GM12874 (cell line): ENCODE measurements at regions not wholly inside any gene's neighbourhood (a gene's known extent, or its start where the extent isn't known, plus 50 kb on each side); places are given as distances from the start of the nearest gene placed in this dataset.

ENCODE experiments used
- TF ChIP-seq, protein P1 (sequence below): IDR thresholded peaks from 2 replicates; pipeline ENCODE4 v1.5.1; 2011; ENCODE audit warnings: low read depth, mild to moderate bottlenecking, control low read depth, low read length, moderate library complexity; ENCODE audit not compliant: insufficient read depth

DNA sequence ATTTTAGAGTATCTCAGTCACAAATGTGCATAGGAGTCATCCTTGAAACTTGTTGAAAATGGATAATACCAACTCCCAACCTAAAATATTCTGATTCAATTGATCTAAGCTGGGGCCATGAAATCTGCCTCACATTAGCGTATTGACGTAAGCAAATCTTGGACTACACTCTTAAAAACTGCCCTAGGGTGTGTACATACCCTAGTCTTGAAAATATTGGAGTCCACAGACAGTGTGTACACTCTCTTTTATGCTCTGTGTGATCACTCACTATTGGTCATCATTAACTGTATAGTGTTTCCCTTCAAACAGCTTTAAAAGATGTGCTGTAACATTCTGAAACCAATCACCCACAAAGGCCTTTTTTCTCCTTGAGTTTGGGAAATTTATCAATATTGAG, 102.9 kb upstream of the FERD3L start:
- TF ChIP-seq, protein P1, sequence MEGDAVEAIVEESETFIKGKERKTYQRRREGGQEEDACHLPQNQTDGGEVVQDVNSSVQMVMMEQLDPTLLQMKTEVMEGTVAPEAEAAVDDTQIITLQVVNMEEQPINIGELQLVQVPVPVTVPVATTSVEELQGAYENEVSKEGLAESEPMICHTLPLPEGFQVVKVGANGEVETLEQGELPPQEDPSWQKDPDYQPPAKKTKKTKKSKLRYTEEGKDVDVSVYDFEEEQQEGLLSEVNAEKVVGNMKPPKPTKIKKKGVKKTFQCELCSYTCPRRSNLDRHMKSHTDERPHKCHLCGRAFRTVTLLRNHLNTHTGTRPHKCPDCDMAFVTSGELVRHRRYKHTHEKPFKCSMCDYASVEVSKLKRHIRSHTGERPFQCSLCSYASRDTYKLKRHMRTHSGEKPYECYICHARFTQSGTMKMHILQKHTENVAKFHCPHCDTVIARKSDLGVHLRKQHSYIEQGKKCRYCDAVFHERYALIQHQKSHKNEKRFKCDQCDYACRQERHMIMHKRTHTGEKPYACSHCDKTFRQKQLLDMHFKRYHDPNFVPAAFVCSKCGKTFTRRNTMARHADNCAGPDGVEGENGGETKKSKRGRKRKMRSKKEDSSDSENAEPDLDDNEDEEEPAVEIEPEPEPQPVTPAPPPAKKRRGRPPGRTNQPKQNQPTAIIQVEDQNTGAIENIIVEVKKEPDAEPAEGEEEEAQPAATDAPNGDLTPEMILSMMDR, result no peak

DNA sequence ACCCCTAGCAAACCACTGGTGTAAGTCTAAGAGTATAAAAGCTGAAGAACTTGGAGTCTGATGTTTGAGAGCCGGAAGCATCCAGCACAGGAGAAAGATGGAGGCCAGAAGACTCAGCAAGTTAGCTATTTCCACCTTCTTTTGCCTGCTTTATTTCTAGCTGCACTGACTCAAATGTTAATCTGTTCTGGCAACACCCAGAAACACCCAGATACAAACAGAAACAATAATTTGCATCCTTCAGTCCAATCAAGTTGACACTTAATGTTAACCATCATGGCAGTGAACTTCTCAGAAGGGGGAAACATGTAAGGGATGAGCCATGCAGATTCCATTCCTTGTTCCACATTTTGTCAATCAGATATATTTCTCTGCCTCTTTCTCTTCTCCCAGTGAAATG, 101.8 kb upstream of the FERD3L start:
- TF ChIP-seq, protein P1, result no peak

DNA sequence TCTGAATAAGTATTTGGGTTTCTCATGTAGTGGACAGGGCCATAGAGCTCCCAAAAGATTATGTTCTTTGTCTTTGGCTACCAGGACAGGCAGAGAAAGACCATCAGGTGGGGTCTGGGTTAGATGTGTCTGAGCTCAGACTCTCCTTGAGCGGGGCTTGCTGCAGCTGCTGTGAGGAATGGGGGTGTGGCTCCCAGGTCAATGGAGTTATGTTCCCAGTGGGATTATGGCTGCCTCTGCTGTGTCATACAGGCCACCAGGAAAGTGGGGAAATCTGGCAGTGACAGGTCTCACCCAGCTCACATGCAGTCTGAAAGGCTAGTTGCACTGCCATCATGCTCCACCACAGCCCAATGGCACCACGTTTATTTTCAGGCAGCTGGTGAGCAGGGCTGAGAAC, 97.0 kb upstream of the FERD3L start:
- TF ChIP-seq, protein P1, result no peak

DNA sequence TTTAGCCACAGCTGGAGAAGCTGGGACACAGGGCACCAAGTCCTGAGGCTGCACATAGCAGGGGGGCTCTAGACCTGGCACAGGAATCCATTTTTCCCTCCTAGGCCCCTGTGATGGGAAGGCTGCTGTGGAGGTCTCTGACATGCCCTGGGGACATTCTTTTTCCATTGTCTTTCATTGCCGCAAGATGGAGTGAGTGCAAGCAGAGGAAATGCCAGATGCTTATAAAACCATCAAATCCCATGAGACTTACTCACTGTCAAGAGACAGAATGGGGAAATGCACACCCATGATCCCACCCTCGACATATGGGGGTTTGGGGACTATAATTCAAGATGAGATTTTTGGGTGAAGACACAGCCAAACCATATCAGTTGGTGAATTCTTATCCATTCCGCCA, 94.7 kb upstream of the FERD3L start:
- TF ChIP-seq, protein P1, result no peak

DNA sequence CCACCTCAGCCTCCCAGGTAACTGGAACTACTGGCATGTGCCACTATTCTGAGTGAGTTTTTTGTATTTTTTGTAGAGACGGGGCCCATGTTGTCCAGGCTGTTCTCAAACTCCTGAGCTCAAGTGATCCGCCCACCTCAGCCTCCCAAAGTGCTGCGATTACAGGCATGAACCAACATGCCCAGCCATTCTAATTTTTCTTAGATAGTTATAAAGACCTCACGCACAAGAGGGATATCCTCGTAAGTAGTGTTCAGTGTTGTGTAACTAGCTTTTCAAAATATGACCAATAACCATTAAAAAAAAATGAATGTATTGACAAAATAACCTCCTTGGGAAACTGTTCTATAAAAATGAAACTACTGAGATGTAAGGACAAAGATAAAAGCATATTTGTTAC, 90.5 kb upstream of the FERD3L start:
- TF ChIP-seq, protein P1, result no peak

DNA sequence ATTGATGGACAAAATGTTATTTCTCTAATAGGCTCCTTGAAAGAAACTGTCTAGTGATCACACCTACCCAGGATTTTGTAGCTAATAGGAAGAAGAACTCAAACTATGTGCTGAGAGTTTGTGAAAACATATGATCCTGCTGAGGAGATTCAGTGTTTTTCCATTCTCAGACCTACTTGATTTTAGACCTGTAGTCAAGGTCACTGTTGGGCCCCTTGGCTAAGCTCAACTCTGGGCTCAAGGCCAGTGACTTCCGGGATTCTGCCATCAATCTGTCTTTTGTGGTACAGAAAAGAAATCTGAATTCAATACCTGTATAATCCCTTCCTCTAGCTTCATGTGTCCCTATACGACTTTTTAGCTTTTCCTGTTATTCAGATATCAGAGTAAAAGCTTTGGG, 79.7 kb upstream of the FERD3L start:
- TF ChIP-seq, protein P1, result no peak

DNA sequence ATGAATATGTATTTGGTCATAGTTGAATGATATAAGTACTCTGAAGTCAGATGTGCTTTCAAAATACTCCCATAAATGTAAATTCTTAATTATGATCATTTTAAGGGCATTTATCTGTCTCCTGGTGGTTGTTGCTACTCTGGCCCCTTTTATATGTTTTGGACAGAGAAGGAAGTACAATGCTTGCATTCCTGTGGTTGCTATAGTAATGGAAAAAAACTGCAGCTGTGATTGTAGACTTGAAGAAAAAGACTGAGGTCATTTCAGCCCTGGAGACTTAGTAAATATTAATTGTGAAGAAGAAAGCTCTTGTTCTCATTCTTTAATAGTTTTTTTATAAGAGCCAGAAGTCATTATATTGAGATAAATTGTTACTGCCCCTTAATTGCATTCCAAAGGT, 70.2 kb upstream of the FERD3L start:
- TF ChIP-seq, protein P1, result no peak

DNA sequence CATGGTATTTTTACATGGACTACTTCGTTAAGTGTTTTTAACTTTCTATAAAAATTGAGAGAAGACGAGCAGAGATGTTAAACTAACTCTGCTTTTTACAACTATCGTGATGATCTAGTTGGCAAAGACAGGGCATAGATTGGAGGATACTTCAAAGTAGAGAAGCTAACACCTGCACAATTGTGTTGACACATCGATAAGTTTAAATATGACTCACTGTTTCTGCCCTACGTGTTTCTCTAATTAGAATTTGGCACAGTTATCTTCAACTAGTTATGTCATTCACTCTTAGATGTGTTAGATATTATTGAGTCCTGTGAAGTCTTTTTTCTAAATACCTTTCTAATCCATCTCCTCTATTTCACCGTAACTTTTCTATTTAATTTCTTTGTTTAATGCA, 68.5 kb upstream of the FERD3L start:
- TF ChIP-seq, protein P1, result no peak
